ENCODE measurements at regions not wholly inside any gene's neighbourhood (a gene's known extent, or its start where the extent isn't known, plus 50 kb on each side); places are given as distances from the start of the nearest gene placed in this dataset.

GRCh38 chr5:12119657-12120056, 215.4 kb upstream of the CTNND2 start:
- Histone ChIP-seq H3K27me3 (ENCODE audit: insufficient read depth, low read length, poor library complexity) (no peaks in the 10 kb centered on the region), H3K9me3 (ENCODE audit: insufficient read depth, low read length, severe bottlenecking) (peaks cover 2% of the 10 kb centered on the region), H3K9ac (ENCODE audit: low read depth, low read length) (no peak overlapping the region), H3K4me3 (ENCODE audit: low read depth in 1 of 2, low read length in 2 of 2) (no peak overlapping the region), H3K4me1 (ENCODE audit: insufficient read depth, low read length) (no peaks in the 10 kb centered on the region), H3K27ac (ENCODE audit: low read length) (no peak overlapping the region), H3K79me2 (ENCODE audit: insufficient read depth, low read length) (no peaks in the 10 kb centered on the region), H3K36me3 (ENCODE audit: insufficient read depth, low read length) (no peaks in the 10 kb centered on the region), H3K4me2 (ENCODE audit: insufficient read depth, low read length) (no peak overlapping the region), H4K20me1 (ENCODE audit: insufficient read depth, low read length) (no peaks in the 10 kb centered on the region), H2AFZ (ENCODE audit: low read depth, low read length) (no peak overlapping the region)
- no peak for DNase-seq
- TF ChIP-seq EZH2 (IDR thresholded peaks at IDR 0.05; ENCODE audit: borderline replicate concordance, low read depth, low read length, severe bottlenecking) (no peak), CTCF (IDR thresholded peaks at IDR 0.05; ENCODE audit: borderline replicate concordance, extremely low read depth, low read length, poor library complexity, severe bottlenecking) (no peak)
- no peak for ATAC-seq (ENCODE audit: insufficient read depth, low read depth)

GRCh38 chr5:12114075-12114474, 209.8 kb upstream of the CTNND2 start:
- ATAC-seq (ENCODE audit: insufficient read depth, low read depth) (no peak), DNase-seq (no peak)
- Histone ChIP-seq H4K20me1 (ENCODE audit: insufficient read depth, low read length) (no peaks in the 10 kb centered on the region), H2AFZ (ENCODE audit: low read depth, low read length) (no peak overlapping the region), H3K27ac (ENCODE audit: low read length) (no peak overlapping the region), H3K4me3 (ENCODE audit: low read depth in 1 of 2, low read length in 2 of 2) (no peak overlapping the region), H3K9me3 (ENCODE audit: insufficient read depth, low read length, severe bottlenecking) (no peaks in the 10 kb centered on the region), H3K36me3 (ENCODE audit: insufficient read depth, low read length) (no peaks in the 10 kb centered on the region), H3K4me2 (ENCODE audit: insufficient read depth, low read length) (no peak overlapping the region), H3K27me3 (ENCODE audit: insufficient read depth, low read length, poor library complexity) (no peaks in the 10 kb centered on the region), H3K4me1 (ENCODE audit: insufficient read depth, low read length) (no peaks in the 10 kb centered on the region), H3K79me2 (ENCODE audit: insufficient read depth, low read length) (no peaks in the 10 kb centered on the region), H3K9ac (ENCODE audit: low read depth, low read length) (no peak overlapping the region)
- TF ChIP-seq CTCF (IDR thresholded peaks at IDR 0.05; ENCODE audit: borderline replicate concordance, extremely low read depth, low read length, poor library complexity, severe bottlenecking) (no peak), EZH2 (IDR thresholded peaks at IDR 0.05; ENCODE audit: borderline replicate concordance, low read depth, low read length, severe bottlenecking) (no peak)

GRCh38 chr5:12113062-12113461, 208.8 kb upstream of the CTNND2 start:
- Histone ChIP-seq H3K4me3 (ENCODE audit: low read depth in 1 of 2, low read length in 2 of 2) (no peak overlapping the region), H3K9me3 (ENCODE audit: insufficient read depth, low read length, severe bottlenecking) (no peaks in the 10 kb centered on the region), H3K9ac (ENCODE audit: low read depth, low read length) (no peak overlapping the region), H3K36me3 (ENCODE audit: insufficient read depth, low read length) (no peaks in the 10 kb centered on the region), H3K27ac (ENCODE audit: low read length) (no peak overlapping the region), H3K4me1 (ENCODE audit: insufficient read depth, low read length) (no peaks in the 10 kb centered on the region), H2AFZ (ENCODE audit: low read depth, low read length) (no peak overlapping the region), H3K27me3 (ENCODE audit: insufficient read depth, low read length, poor library complexity) (no peaks in the 10 kb centered on the region), H3K79me2 (ENCODE audit: insufficient read depth, low read length) (no peaks in the 10 kb centered on the region), H3K4me2 (ENCODE audit: insufficient read depth, low read length) (no peak overlapping the region), H4K20me1 (ENCODE audit: insufficient read depth, low read length) (no peaks in the 10 kb centered on the region)
- TF ChIP-seq EZH2 (IDR thresholded peaks at IDR 0.05; ENCODE audit: borderline replicate concordance, low read depth, low read length, severe bottlenecking) (no peak), CTCF (IDR thresholded peaks at IDR 0.05; ENCODE audit: borderline replicate concordance, extremely low read depth, low read length, poor library complexity, severe bottlenecking) (no peak)
- DNase-seq (no peak), ATAC-seq (ENCODE audit: insufficient read depth, low read depth) (no peak)

- no peak overlapping the region for H3K9ac ChIP-seq (ENCODE audit: low read depth, low read length)
Measured at GRCh38 chr5:12111261-12111660, 207.0 kb upstream of the CTNND2 start.

More at GRCh38 chr5:12111261-12111660, 207.0 kb upstream of the CTNND2 start:
- Histone ChIP-seq H3K4me3 (ENCODE audit: low read depth in 1 of 2, low read length in 2 of 2) (no peak overlapping the region), H3K79me2 (ENCODE audit: insufficient read depth, low read length) (no peaks in the 10 kb centered on the region), H3K4me1 (ENCODE audit: insufficient read depth, low read length) (no peaks in the 10 kb centered on the region), H3K4me2 (ENCODE audit: insufficient read depth, low read length) (no peak overlapping the region), H3K27ac (ENCODE audit: low read length) (no peak overlapping the region), H3K27me3 (ENCODE audit: insufficient read depth, low read length, poor library complexity) (no peaks in the 10 kb centered on the region), H3K36me3 (ENCODE audit: insufficient read depth, low read length) (no peaks in the 10 kb centered on the region), H3K9me3 (ENCODE audit: insufficient read depth, low read length, severe bottlenecking) (no peaks in the 10 kb centered on the region), H4K20me1 (ENCODE audit: insufficient read depth, low read length) (no peaks in the 10 kb centered on the region), H2AFZ (ENCODE audit: low read depth, low read length) (no peak overlapping the region)
- ATAC-seq (ENCODE audit: insufficient read depth, low read depth), result no peak
- DNase-seq, result no peak
- TF ChIP-seq EZH2 (IDR thresholded peaks at IDR 0.05; ENCODE audit: borderline replicate concordance, low read depth, low read length, severe bottlenecking) (no peak), CTCF (IDR thresholded peaks at IDR 0.05; ENCODE audit: borderline replicate concordance, extremely low read depth, low read length, poor library complexity, severe bottlenecking) (no peak)
